Tibial nerve (tissue), 4 donors: ENCODE measurements at regions not wholly inside any gene's neighbourhood (a gene's known extent, or its start where the extent isn't known, plus 50 kb on each side); places are given as distances from the start of the nearest gene placed in this dataset.

ENCODE experiments used
- DNase-seq, 2 donors: peaks; one replicate each; pipeline ENCODE4 v3.0.0-alpha.2; 2019; ENCODE audit warnings: low spot score in 2 of 2
- H3K27ac ChIP-seq, 4 donors: fragments of 200-600 bp; sonication (generic) in 3 of 4; one replicate each; pipeline ENCODE4 v1.5.1; 2017 to 2019; ENCODE audit warnings: mild to moderate bottlenecking in 1 of 4
- H3K27me3 ChIP-seq, 2 donors: fragments of 200-600 bp; sonication (generic) in 1 of 2; one replicate each; pipeline versions ENCODE4 v1.5.1 to v1.6.0; 2017 to 2019
- H3K36me3 ChIP-seq, 3 donors: fragments of 200-600 bp; sonication (generic); one replicate each; pipeline ENCODE4 v1.5.1; 2018 to 2019
- H3K4me1 ChIP-seq, 4 donors: fragments of 200-600 bp; sonication (generic) in 3 of 4; one replicate each; pipeline ENCODE4 v1.5.1; 2017 to 2019
- H3K4me3 ChIP-seq, 4 donors: fragments of 200-600 bp; sonication (generic) in 3 of 4; one replicate each; pipeline ENCODE4 v1.5.1; 2017 to 2019; ENCODE audit warnings: mild to moderate bottlenecking in 1 of 4, moderate library complexity in 1 of 4
- H3K9me3 ChIP-seq, 4 donors: fragments of 200-600 bp; sonication (generic) in 3 of 4; one replicate each; pipeline ENCODE4 v1.5.1; 2017 to 2019
- EP300 ChIP-seq, 2 donors: sonication (generic); formaldehyde crosslinking; IDR thresholded peaks; one replicate each; pipeline ENCODE4 v1.6.1; 2017; ENCODE audit warnings: antibody characterized with exemption in 2 of 2, mild to moderate bottlenecking in 1 of 2
- POLR2A ChIP-seq, 2 donors: fragments of 450-650 bp; IDR thresholded peaks; one replicate each; pipeline ENCODE4 v1.6.1; 2017; ENCODE audit warnings: antibody characterized with exemption in 2 of 2, mild to moderate bottlenecking in 2 of 2, moderate library complexity in 2 of 2
- WGBS, 2 donors: methylation state at CpG; one replicate each; pipeline ENCODE4 v1.1.5; 2018; 5-methylcytosine and 5-hydroxymethylcytosine counted together
- TF ChIP-seq, protein P1 (sequence below), 5 experiments: fragments of 200-600 bp in 3 of 5; fragments of 450-650 bp in 2 of 5; sonication (generic) in 3 of 5; IDR thresholded peaks; one replicate each; pipeline ENCODE4 v1.5.1; 2016 to 2019; ENCODE audit warnings: antibody characterized with exemption in 5 of 5, mild to moderate bottlenecking in 3 of 5, moderate library complexity in 2 of 5

DNA sequence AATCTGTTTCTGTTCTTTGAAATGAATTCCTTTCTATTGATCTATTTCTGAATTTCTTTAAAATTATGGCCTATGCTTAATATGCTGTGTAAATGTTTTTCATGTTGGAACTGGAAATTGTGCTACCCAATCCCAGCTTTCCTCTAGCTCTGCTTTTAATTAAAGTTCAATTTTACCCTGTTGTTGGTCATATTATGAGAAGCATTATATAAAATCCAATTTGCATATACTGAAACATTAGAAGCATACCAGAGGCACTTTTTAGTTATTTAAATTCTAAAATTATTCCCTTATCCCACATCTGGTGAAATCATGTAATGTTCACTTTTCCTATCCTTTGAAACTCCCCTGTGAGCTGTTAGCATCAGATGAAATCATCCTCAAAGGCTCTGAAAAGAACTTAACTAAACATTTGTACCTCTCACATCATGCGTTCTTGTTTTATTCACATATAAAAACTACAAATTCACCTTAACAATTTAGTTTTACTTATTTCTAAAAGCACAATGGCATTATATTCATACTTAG, 160.6 kb upstream of the COL21A1 start:
- H3K9me3 ChIP-seq, result no peaks in the 10 kb centered on the region
- no peaks in the 10 kb centered on the region for H3K27me3 ChIP-seq
- DNase-seq, result no peak
- H3K27ac ChIP-seq, result no peak overlapping the region
- no peaks in the 10 kb centered on the region for H3K4me1 ChIP-seq
- H3K4me3 ChIP-seq, result no peak overlapping the region
- H3K36me3 ChIP-seq, result no peaks in the 10 kb centered on the region
- 67 to 74% methylated on average over 1 of the region's 1 CpG for WGBS, 2 donors
- no peak for TF ChIP-seq EP300 (IDR thresholded peaks at IDR 0.05)
- TF ChIP-seq, protein P1, sequence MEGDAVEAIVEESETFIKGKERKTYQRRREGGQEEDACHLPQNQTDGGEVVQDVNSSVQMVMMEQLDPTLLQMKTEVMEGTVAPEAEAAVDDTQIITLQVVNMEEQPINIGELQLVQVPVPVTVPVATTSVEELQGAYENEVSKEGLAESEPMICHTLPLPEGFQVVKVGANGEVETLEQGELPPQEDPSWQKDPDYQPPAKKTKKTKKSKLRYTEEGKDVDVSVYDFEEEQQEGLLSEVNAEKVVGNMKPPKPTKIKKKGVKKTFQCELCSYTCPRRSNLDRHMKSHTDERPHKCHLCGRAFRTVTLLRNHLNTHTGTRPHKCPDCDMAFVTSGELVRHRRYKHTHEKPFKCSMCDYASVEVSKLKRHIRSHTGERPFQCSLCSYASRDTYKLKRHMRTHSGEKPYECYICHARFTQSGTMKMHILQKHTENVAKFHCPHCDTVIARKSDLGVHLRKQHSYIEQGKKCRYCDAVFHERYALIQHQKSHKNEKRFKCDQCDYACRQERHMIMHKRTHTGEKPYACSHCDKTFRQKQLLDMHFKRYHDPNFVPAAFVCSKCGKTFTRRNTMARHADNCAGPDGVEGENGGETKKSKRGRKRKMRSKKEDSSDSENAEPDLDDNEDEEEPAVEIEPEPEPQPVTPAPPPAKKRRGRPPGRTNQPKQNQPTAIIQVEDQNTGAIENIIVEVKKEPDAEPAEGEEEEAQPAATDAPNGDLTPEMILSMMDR (IDR thresholded peaks at IDR 0.05), result no peak
- TF ChIP-seq POLR2A (IDR thresholded peaks at IDR 0.05), result no peak

DNA sequence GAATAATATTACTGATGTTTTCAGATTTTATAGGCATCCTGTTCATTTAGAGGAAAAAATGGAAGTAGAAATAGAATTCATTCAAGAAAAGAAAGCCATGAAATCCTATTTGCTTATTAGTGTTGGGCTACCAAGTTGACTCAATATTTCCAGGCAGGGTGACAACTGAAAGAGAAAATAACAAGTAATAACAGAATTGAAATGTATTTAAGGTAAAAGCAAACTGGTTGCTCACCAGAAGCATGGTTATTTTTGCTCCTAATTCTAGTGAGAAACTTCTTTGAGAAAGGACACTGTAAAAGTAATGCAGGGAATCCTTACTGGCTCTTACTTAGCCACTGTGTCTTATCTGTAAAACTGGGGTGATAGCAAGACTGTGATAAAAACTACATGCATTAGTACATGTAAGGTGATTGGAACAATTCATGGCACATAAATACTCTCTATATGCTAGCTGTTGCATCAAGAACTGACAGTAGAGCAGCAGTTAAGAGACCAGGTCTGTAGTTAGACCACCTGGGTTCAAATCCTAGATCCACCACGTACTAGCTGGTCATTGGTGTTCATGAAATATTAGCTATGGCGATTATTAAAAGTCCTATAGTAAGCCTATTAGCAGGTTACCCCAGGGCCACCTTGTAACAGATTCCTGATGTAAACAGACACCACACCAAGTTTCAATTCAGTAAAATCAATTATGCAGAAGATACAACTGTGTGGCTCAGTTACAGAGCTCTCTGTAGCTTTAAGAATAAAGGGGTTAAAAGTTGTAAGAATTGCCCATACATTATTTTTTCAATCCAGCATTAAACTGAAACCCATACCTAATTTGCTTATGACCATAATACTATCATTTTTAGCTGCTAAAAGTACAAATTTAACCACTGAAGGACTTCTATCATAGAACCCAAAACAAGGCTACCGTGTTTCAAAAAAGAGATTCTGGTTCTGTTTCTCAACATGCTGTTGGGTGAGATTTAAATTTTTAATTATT, 159.2 kb upstream of the COL21A1 start:
- H3K27ac ChIP-seq, result no peak overlapping the region
- peaks cover 0 to 7% (median 0%) of the 10 kb centered on the region in 4 donors for H3K9me3 ChIP-seq
- H3K4me1 ChIP-seq, result no peaks in the 10 kb centered on the region
- no peaks in the 10 kb centered on the region for H3K27me3 ChIP-seq
- no peak overlapping the region for H3K4me3 ChIP-seq
- DNase-seq, result no peak
- H3K36me3 ChIP-seq, result no peaks in the 10 kb centered on the region
- WGBS, 2 donors, result 92 to 99% methylated on average over 3 of the region's 3 CpGs
- TF ChIP-seq POLR2A (IDR thresholded peaks at IDR 0.05) (no peak), EP300 (IDR thresholded peaks at IDR 0.05) (no peak)
- TF ChIP-seq, protein P1 (IDR thresholded peaks at IDR 0.05), result no peak

DNA sequence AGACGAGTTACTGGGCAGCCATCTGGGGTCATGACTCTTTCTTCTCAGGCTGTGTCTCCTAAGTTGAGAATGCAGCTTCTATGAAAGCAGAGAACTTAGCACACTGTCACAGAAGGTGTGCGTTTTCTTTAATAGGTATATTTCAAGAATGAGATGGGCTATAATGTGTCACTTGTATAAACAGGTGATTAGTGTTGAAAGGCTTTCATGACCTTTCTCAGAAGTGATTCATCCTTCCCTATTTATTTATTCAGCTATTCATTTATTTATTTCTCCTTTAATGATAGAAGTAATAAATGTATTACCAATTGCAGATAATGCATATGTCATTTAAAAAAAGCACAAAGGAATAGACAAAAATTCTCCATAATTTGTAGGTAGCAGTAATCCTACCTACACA, 157.2 kb upstream of the COL21A1 start:
- Histone ChIP-seq H3K27ac (no peak overlapping the region), H3K4me3 (no peak overlapping the region), H3K9me3 (peaks cover 0 to 7% (median 0%) of the 10 kb centered on the region in 4 donors), H3K4me1 (no peaks in the 10 kb centered on the region), H3K27me3 (no peaks in the 10 kb centered on the region), H3K36me3 (no peaks in the 10 kb centered on the region)
- TF ChIP-seq, protein P1 (IDR thresholded peaks at IDR 0.05), result no peak
- TF ChIP-seq EP300 (IDR thresholded peaks at IDR 0.05) (no peak), POLR2A (IDR thresholded peaks at IDR 0.05) (no peak)
- no peak for DNase-seq
- WGBS, 2 donors, result 74 to 86% methylated on average over 2 of the region's 2 CpGs

DNA sequence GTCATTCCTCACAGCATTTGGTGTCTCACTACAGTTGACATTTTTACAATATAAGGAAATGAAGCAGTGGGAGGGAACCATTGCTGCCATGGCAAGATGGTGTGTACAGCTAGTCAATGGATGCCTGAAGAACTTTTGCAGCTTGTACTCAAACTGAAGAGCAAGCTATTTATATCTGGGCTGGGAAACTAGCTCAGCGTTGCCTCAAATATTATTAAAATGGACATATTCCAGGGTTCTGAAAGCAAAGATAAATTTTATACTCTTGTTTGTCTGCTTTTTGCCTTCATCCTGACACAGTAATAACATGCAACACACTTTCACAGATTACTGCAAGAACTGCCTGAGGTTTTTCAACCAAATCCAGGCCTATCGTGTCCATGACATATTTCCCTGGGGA, 156.4 kb upstream of the COL21A1 start:
- no peak for TF ChIP-seq POLR2A (IDR thresholded peaks at IDR 0.05)
- no peak for TF ChIP-seq EP300 (IDR thresholded peaks at IDR 0.05)
- TF ChIP-seq, protein P1 (IDR thresholded peaks at IDR 0.05), result no peak
- H3K9me3 ChIP-seq, result peaks cover 0 to 7% (median 0%) of the 10 kb centered on the region in 4 donors
- DNase-seq, result no peak
- H3K4me3 ChIP-seq, result no peak overlapping the region
- no peaks in the 10 kb centered on the region for H3K4me1 ChIP-seq
- WGBS, 2 donors, result 59 to 60% methylated on average over 2 of the region's 2 CpGs
- H3K27ac ChIP-seq, result peak overlapping the region in 1 of 4 donors; percentile 6
- no peaks in the 10 kb centered on the region for H3K36me3 ChIP-seq
- no peaks in the 10 kb centered on the region for H3K27me3 ChIP-seq

DNA sequence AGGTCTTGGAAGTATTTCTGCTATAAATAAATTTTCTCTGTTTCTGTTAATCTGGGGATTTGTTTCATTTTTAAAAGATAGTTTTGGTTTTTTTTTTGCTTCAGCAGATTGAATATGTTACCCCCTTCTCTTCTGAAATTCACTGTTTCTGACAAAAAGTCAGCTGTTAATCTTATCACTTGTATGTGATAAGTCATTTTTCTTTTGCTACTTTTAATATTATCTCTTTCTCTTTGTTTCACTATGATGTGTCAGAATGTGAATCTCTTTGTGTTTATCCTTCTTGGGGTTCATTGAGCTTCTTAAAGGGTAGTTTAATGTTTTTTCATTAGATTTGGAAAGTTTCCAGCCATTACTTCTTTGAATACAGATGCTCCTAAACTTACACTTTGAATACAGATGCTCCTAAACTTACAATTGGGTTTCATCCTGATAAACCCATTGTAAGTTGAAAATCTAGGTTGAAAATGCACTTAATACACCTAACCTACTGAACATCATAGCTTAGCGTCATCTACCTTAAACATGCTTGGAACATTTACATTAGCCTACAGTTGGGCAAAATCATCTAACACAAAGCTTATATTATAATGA, 154.2 kb upstream of the COL21A1 start:
- TF ChIP-seq POLR2A (IDR thresholded peaks at IDR 0.05) (no peak), EP300 (IDR thresholded peaks at IDR 0.05) (no peak)
- TF ChIP-seq, protein P1 (IDR thresholded peaks at IDR 0.05), result no peak
- no peaks in the 10 kb centered on the region for H3K36me3 ChIP-seq
- no peak overlapping the region for H3K27ac ChIP-seq
- no peak overlapping the region for H3K4me3 ChIP-seq
- H3K9me3 ChIP-seq, result peaks cover 0 to 7% (median 0%) of the 10 kb centered on the region in 4 donors
- H3K4me1 ChIP-seq, result no peaks in the 10 kb centered on the region
- WGBS, 2 donors, result 93 to 98% methylated on average over 1 of the region's 1 CpG
- H3K27me3 ChIP-seq, result no peaks in the 10 kb centered on the region
- no peak for DNase-seq
